GM19372 (cell line): ENCODE measurements at regions not wholly inside any gene's neighbourhood (a gene's known extent, or its start where the extent isn't known, plus 50 kb on each side); places are given as distances from the start of the nearest gene placed in this dataset.
"Not testable (repeated sequence)": the region's sequence is repeated elsewhere in the genome, so short reads cannot be mapped to it uniquely, and the experiment has no call there.

ENCODE experiments used
- ATAC-seq: cut with Tn5 transposase; IDR thresholded peaks from one replicate; pipeline ENCODE4 v1.9.1; 2021; ENCODE audit warnings: mild to moderate bottlenecking, low read depth, moderate library complexity; ENCODE audit not compliant: unreplicated experiment

DNA sequence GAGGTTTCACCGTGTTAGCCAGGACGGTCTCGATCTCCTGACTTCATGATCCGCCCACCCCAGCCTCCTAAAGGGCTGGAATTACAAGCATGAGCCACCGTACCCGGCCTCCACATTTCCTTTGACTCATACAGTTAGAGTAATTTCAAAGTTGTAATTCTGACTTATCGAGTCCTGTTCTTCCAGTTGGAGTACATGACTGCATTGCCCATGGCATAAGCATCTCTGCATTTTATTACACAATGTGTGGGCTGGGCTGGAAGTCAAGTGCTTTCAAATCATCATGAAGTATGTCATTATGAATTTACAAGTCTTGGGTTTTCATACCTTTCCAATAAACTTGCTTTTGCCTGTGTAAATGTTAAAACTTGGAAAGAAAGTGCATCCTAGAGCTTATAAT, 1295.7 kb upstream of the FLRT2 start:
- no peak for ATAC-seq

- ATAC-seq = no peak
Observed at GRCh38 chr14:84236290-84236689, 1293.7 kb upstream of the FLRT2 start.

- ATAC-seq = no peak
Observed at GRCh38 chr14:84237881-84238280, 1292.1 kb upstream of the FLRT2 start.

DNA sequence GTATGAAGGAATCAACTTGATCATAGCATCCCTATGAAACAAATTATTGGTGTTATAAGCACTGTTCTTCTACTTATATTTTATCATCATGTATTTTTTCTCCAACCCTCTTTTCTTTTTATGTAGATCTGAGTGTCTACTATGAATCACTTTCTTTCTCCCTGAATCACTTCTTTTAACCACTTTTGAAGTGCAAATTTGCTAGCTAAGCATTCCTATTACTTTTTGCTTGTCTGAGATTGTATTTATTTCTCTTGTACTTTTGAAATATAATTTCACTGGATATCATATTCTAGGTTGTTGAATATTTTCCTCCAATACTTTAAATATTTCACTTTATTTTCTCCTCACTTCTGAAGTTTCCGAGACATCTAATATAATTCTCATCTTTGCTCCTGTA, 1282.3 kb upstream of the FLRT2 start:
- no peak for ATAC-seq

DNA sequence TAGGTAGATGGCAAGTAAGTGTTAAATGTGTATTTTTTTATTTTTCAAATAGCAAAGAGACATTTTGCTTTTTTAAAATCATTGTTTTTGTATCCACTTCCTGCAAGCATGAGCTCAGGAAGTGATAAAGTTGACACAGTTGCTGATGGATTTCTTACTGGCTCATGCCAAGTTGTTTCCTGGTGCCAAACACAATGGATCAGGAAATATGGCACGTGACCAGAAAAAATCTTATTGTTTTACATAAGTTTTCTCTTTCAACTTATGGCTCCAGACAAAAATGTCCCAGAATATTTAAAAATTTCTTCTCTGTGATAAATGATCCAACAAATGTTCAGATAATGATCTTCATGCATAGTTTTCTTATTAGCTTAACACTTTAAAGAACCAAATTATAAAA, 1279.1 kb upstream of the FLRT2 start:
- no peak for ATAC-seq

DNA sequence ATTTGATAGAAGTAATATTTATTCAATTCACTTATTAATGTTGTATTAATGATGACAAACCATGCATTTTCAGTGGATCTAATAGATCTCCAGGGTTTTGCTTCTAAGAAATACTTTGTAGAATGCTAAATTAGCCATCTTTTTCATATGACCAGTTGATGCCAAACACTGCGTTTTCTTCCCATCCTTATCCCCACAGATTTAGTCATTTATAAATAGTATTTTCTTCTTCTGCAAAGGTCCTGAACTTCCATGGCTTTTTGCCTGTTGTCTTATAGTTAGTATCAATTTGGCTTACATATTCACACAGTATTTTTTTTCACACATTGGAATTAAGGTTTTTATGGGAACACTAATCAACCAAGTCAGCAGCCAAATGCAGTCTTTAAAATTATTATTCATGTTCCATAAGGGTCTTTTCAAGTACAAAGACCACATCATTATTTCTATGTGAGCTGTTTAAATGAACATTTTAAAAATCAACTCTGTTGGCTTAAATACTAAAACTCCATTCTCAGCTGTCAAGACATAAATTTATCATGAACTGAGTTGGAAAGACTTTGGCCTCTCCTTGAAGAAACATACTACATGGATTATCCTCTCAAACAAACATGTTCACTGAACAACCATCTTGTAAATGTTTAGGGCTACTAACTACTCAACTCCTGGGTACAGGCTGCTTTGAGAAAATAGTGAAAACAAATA, 1278.4 kb upstream of the FLRT2 start:
- ATAC-seq = no peak

- ATAC-seq = no peak
Observed at GRCh38 chr14:84252706-84253105, 1277.2 kb upstream of the FLRT2 start.

DNA sequence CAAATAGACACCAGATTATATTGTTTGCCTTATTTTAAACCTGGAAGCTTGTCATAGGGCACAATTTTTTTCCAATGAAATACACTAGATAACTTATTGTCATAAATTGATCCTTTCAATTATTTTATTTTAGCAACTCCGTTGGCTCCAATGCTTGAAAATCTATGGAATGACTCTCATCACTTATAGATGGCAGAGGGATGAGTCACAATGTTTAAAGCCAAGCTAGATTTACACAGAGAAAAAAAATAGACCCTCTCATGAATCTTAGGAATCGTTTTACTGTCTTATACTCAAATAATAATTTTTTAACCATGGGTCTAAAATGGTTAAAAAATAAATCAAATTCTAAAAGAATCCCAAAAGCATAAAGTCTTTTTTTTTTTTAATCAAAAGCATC, 1276.6 kb upstream of the FLRT2 start:
- no peak for ATAC-seq

- ATAC-seq = no peak
Observed at GRCh38 chr14:84254290-84254689, 1275.7 kb upstream of the FLRT2 start.

GRCh38 chr14:84262932-84263331, 1267.0 kb upstream of the FLRT2 start:
- ATAC-seq = no peak

GRCh38 chr14:84272290-84272721, 1257.6 kb upstream of the FLRT2 start:
- no peak for ATAC-seq

- ATAC-seq = no peak
Observed at GRCh38 chr14:84273181-84273580, 1256.8 kb upstream of the FLRT2 start.

GRCh38 chr14:84282618-84283017, 1247.3 kb upstream of the FLRT2 start:
- no peak for ATAC-seq

DNA sequence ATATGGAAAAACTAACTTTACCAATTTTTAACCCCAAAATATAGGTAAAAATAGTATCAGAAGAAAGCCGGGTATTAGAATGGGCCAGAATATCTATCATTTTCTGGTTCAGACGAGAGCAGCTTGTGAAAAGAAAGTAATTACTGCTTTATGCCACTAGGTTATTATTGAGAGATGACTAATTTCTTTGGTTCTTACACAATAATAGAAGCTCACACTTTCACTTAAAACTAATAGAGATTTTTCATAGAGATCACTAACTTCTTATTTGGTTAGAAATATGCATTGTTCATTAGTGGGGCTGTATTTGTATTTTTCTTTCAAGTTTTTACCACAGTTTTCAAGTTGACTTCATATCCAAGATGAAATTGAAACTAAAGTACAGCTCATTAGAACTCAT, 1241.2 kb upstream of the FLRT2 start:
- no peak for ATAC-seq

DNA sequence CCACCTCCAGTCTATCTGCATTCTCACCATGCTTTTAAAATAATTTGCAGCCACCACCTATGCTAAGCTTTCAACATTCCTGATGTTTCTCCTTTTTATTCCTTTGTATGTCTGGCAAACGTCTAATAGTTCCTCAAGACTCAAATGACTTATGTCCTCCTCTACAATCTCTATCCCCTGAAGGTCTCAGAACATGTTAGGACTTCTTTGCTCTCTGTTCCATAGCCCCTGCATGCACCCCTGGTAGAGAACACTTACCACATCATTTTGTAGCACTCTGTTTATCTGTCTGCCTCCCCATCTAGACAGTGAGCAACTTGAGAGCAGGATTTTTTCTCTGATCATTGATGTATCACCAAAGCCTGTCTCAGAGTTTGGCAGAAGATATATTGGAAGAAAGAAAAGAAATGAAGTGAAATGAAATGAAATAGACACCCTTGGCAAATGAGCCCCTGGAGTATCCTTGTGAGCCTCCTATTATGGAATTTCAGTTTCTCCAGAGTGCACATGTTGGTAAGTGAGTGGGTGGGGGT, 1231.2 kb upstream of the FLRT2 start:
- no peak for ATAC-seq

DNA sequence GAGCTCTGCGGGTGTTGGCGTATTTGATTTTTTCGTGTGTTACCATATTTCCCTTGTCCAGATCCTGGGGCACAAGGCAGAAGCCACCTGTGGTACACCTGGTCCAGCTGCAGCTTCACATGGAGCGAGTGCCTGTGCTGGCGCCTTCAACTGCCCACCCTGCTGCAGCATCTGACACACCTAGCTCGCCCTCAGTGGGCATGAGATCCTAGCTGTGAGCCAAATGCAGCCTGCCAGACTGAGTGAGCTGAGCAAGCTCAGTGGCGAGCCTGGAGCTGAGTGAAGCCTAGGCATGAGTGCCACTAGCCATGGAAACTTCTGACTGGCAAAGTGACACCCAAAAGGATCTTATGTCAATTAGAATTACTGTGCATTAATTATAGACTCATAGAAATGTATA, 1226.8 kb upstream of the FLRT2 start:
- ATAC-seq = no peak

GRCh38 chr14:84312551-84312950, 1217.4 kb upstream of the FLRT2 start:
- ATAC-seq = no peak

- no peak for ATAC-seq
Observed at GRCh38 chr14:84323450-84323849, 1206.5 kb upstream of the FLRT2 start.

DNA sequence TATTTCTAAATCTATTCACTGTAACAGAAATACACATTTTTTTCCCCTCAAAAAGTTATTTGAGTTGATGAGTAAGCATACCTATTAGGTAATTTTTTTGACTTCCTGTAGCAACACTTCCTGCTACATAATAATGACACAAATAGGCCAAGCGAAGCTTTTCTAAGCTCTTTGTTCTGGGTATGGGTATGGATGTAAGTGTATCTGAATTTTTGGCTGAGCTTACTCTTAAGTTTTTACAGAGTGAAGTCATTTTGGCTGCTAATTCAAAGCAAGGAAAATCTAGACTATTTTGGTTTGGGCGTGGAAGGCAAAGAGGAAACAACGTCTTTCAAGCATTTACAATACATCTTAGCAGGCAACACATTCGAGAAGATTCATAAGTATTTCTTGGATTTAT, 1206.0 kb upstream of the FLRT2 start:
- ATAC-seq = no peak

- no peak for ATAC-seq
Observed at GRCh38 chr14:84336433-84336832, 1193.5 kb upstream of the FLRT2 start.

DNA sequence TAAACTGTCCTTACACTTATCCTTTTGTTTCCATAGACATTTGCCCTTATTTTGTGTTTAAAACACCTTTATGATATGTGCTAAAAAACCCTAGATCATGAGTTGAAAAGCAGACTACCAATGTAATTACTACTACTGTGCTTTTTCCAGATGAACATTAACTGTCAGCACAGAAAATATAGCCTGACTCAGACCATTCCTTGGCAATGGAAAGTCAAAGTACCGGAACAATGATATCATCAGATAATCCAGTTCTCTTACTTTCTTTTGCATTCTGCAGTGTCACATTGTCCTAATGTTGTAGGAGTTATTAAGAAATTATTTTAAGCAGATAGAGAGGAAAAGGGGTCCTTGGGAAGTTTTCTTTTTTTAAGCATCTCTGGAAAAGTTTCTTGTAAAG, 1189.0 kb upstream of the FLRT2 start:
- ATAC-seq = no peak

DNA sequence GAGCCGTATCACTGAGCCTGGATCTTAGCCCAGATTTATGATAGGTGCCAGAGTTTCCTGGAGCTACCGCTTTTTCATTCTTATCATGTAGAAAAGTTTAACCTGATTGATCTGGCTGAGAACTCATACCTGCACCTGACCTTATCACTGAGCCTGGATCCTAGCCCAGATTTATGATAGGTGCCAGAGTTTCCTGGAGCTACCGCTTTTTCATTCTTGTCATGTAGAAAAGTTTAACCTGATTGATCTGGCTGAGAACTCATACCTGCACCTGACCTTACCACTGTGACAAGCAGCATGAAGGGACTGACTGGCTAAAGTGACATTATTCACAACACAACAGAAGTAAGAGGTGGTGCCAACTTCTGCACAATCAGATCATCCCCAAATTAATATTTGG, 1188.1 kb upstream of the FLRT2 start:
- not testable (repeated sequence) for ATAC-seq

DNA sequence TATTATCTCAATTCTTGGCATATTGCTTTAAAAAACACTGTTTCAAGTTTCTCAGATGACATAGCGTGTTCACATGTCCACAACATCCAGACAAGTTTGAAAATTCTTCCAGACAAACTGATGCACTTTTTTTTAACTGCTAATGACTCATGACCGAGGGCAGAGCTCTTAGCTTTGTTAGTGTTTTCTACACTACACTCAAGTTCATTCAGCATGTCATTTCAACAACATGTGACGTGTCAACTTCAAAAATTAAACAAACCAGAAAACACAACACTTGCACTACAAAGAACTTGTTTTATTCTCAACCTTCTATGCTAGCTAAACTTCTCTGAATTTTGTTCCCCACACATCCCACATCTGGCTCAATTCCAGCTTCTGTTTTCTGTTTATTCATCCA, 1186.3 kb upstream of the FLRT2 start:
- no peak for ATAC-seq
